ENCODE measurements at regions not wholly inside any gene's neighbourhood (a gene's known extent, or its start where the extent isn't known, plus 50 kb on each side); places are given as distances from the start of the nearest gene placed in this dataset.

DNA sequence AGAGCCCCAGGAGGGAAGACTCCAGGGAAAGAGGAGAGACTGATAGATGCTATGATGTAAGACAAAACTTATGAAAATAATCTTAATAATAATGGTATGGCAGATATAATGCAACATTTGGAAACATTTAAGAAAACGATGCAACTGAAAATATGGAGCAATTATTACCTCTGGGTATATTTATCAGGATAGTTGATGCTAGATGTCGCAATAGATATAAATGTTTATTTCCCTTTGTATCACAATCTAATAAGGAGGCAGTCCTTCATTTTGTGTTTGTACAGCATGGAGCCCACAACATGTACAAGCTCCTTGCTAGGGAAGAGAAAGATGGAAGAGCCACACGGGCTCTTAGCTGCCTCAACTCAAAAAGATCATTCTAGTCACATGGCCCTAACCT, 101.1 kb upstream of the TMEM132E start:
- TF ChIP-seq, protein P1, sequence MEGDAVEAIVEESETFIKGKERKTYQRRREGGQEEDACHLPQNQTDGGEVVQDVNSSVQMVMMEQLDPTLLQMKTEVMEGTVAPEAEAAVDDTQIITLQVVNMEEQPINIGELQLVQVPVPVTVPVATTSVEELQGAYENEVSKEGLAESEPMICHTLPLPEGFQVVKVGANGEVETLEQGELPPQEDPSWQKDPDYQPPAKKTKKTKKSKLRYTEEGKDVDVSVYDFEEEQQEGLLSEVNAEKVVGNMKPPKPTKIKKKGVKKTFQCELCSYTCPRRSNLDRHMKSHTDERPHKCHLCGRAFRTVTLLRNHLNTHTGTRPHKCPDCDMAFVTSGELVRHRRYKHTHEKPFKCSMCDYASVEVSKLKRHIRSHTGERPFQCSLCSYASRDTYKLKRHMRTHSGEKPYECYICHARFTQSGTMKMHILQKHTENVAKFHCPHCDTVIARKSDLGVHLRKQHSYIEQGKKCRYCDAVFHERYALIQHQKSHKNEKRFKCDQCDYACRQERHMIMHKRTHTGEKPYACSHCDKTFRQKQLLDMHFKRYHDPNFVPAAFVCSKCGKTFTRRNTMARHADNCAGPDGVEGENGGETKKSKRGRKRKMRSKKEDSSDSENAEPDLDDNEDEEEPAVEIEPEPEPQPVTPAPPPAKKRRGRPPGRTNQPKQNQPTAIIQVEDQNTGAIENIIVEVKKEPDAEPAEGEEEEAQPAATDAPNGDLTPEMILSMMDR (IDR thresholded peaks at IDR 0.05): no peak
- TF ChIP-seq EP300 (IDR thresholded peaks at IDR 0.05) (no peak), POLR2A (IDR thresholded peaks at IDR 0.05) (no peak), POLR2AphosphoS5 (IDR thresholded peaks at IDR 0.05) (no peak)
